Upper lobe of right lung (tissue), 1 donor: ENCODE measurements at regions not wholly inside any gene's neighbourhood (a gene's known extent, or its start where the extent isn't known, plus 50 kb on each side); places are given as distances from the start of the nearest gene placed in this dataset.
"Not testable (repeated sequence)": the region's sequence is repeated elsewhere in the genome, so short reads cannot be mapped to it uniquely, and the experiment has no call there.

Experiments used
- ATAC-seq: fragments of 200-7000 bp; cut with Tn5 transposase; one replicate; pipeline ENCODE4 v1.9.1; 2020; ENCODE audit warnings: mild to moderate bottlenecking, moderate library complexity
- DNase-seq: peaks from one replicate; pipeline ENCODE4 v3.0.0-alpha.2; 2020
- H3K27ac ChIP-seq: fragments of 200-600 bp; one replicate; pipeline ENCODE4 v1.8.0; 2022
- H3K27me3 ChIP-seq: fragments of 200-600 bp; one replicate; pipeline ENCODE4 v1.8.0; 2022; ENCODE audit warnings: mild to moderate bottlenecking
- H3K36me3 ChIP-seq: fragments of 200-600 bp; one replicate; pipeline ENCODE4 v1.8.0; 2022
- H3K4me1 ChIP-seq: fragments of 200-600 bp; one replicate; pipeline ENCODE4 v1.8.0; 2022
- H3K4me3 ChIP-seq: fragments of 200-600 bp; one replicate; pipeline ENCODE4 v1.8.0; 2022; ENCODE audit warnings: mild to moderate bottlenecking
- H3K9me3 ChIP-seq: fragments of 200-600 bp; one replicate; pipeline ENCODE4 v1.8.0; 2022
- intact Hi-C: fragments of 100-400 bp; cut with DNase I; formaldehyde crosslinking; loops from one replicate; pipeline ENCODE4 v1.11.0; 2022
- TF ChIP-seq, protein P1 (sequence below): fragments of 200-600 bp; IDR thresholded peaks from one replicate; pipeline ENCODE4 v1.8.0; 2022; ENCODE audit warnings: antibody characterized with exemption
- donor health status: DM: no; HTN: yes; CAD: no; lungs with severe emphysema.

DNA sequence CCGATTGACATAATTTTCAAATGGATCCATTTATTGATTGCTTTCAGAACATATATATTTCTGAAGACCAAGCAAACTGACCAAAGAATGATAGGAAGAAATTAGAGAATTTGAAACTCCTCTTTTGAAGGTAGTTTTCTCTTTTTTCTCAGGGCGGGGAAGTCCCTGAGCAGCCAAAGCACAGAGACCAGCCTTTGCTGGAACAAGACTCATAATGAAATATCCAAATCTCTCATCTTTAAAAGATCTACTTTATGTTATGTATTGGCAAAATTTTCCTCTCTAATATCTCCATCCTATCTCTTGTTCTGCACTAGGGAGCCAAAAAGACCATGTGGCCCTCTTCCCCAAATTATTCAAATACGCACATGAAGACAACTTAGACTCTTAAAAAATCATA lies 379.0 kb upstream of the TCF4 start:
- H3K27ac ChIP-seq = no peak overlapping the region
- H3K36me3 ChIP-seq = no peaks in the 10 kb centered on the region
- H3K4me3 ChIP-seq = no peak overlapping the region
- no peaks in the 10 kb centered on the region for H3K27me3 ChIP-seq
- TF ChIP-seq, protein P1, sequence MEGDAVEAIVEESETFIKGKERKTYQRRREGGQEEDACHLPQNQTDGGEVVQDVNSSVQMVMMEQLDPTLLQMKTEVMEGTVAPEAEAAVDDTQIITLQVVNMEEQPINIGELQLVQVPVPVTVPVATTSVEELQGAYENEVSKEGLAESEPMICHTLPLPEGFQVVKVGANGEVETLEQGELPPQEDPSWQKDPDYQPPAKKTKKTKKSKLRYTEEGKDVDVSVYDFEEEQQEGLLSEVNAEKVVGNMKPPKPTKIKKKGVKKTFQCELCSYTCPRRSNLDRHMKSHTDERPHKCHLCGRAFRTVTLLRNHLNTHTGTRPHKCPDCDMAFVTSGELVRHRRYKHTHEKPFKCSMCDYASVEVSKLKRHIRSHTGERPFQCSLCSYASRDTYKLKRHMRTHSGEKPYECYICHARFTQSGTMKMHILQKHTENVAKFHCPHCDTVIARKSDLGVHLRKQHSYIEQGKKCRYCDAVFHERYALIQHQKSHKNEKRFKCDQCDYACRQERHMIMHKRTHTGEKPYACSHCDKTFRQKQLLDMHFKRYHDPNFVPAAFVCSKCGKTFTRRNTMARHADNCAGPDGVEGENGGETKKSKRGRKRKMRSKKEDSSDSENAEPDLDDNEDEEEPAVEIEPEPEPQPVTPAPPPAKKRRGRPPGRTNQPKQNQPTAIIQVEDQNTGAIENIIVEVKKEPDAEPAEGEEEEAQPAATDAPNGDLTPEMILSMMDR = no peak
- DNase-seq = no peak
- H3K9me3 ChIP-seq = no peaks in the 10 kb centered on the region
- H3K4me1 ChIP-seq = no peaks in the 10 kb centered on the region
- ATAC-seq = no peak
- intact Hi-C loops = no loop called here

DNA sequence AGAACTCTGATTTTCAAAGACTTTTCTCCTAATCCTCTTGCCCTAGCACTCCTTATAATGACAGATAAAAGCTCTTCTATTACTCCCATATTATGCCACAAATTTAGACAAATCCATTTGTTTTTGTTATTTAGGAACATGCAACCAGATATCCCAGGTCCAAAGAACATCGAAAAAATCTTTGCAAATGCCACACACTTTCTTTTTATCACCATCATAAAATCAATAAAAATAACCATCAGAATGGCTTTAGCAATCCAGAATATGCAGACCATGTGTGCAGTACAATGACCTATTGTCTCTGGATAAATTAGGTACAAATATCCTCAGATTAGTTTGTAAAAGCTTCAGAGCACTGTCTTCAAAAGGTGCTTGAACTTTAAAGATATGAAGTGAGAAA lies 376.2 kb upstream of the TCF4 start:
- Histone ChIP-seq H3K4me3 (no peak overlapping the region), H3K27me3 (no peaks in the 10 kb centered on the region), H3K9me3 (no peaks in the 10 kb centered on the region), H3K36me3 (no peaks in the 10 kb centered on the region), H3K27ac (no peak overlapping the region), H3K4me1 (no peaks in the 10 kb centered on the region)
- TF ChIP-seq, protein P1 = no peak
- DNase-seq = no peak
- ATAC-seq = no peak
- intact Hi-C loops = no loop called here

DNA sequence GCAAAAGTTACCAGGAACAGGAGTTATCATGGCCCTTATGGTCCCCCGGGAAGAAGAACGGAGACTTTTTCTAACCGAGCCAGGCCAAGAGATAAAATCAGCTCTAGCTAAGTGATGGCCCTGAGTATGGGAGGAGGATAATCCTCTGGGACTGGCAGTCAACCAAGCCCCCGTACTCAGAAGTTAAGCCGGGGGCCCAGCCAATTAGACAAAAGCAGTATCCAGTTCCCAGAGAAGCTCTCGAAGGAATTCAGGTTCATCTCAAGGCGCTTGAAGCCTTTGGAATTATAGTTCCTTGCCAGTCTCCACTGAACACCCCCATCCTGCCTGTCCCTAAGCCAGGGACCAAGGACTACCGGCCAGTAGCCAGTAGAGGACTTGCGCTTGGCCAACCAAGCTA lies 365.3 kb upstream of the TCF4 start:
- H3K27ac ChIP-seq = no peak overlapping the region
- intact Hi-C loops = no loop called here
- ATAC-seq = no peak
- H3K36me3 ChIP-seq = no peaks in the 10 kb centered on the region
- H3K4me3 ChIP-seq = no peak overlapping the region
- H3K27me3 ChIP-seq = no peaks in the 10 kb centered on the region
- no peaks in the 10 kb centered on the region for H3K4me1 ChIP-seq
- H3K9me3 ChIP-seq = no peaks in the 10 kb centered on the region
- TF ChIP-seq, protein P1 = no peak
- DNase-seq = no peak

DNA sequence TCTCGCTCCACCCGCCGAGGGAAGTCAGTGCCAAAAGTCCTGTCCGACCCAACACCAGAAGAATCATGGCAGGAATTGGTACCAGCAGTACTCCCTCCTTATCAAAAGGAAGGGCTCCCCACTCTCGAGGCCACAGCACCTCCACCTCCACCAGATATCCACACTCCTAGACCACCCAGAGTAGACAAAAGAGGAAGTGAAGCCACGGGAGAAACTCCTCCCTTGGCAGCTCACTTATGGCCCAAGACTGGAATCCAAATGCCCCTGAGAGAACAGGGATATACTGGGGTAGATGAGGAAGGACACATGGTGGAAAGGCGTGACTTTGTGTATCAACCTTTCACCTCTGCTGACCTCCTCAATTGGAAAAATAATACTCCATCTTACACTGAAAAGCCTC lies 363.7 kb upstream of the TCF4 start:
- intact Hi-C loops, H3K36me3 ChIP-seq, H3K27ac ChIP-seq, H3K27me3 ChIP-seq, ATAC-seq, DNase-seq, H3K4me1 ChIP-seq, H3K4me3 ChIP-seq, H3K9me3 ChIP-seq: not testable (repeated sequence)

- TF ChIP-seq, protein P1 = no peak
- no peaks in the 10 kb centered on the region for H3K27me3 ChIP-seq
- intact Hi-C loops = no loop called here
- DNase-seq = no peak
- H3K4me3 ChIP-seq = no peak overlapping the region
- no peaks in the 10 kb centered on the region for H3K4me1 ChIP-seq
- no peaks in the 10 kb centered on the region for H3K36me3 ChIP-seq
- H3K27ac ChIP-seq = no peak overlapping the region
- no peaks in the 10 kb centered on the region for H3K9me3 ChIP-seq
- no peak for ATAC-seq
Measured at GRCh38 chr18:55950379-55951166, 362.6 kb upstream of the TCF4 start.

- ATAC-seq (no peak), DNase-seq (no peak)
- TF ChIP-seq, protein P1 = no peak
- intact Hi-C loops = no loop called here
- no peak overlapping the region for H3K4me3 ChIP-seq
- peaks cover 7% of the 10 kb centered on the region for H3K9me3 ChIP-seq
- no peaks in the 10 kb centered on the region for H3K4me1 ChIP-seq
- no peak overlapping the region for H3K27ac ChIP-seq
- H3K27me3 ChIP-seq = no peaks in the 10 kb centered on the region
- H3K36me3 ChIP-seq = no peaks in the 10 kb centered on the region
Measured at GRCh38 chr18:55934821-55935220, 346.8 kb upstream of the TCF4 start.
